GM18870 (cell line): ENCODE measurements at regions not wholly inside any gene's neighbourhood (a gene's known extent, or its start where the extent isn't known, plus 50 kb on each side); places are given as distances from the start of the nearest gene placed in this dataset.

Source experiments
- ATAC-seq: cut with Tn5 transposase; IDR thresholded peaks from one replicate; pipeline ENCODE4 v1.9.1; 2021; ENCODE audit warnings: moderate library complexity; ENCODE audit not compliant: unreplicated experiment

- ATAC-seq: no peak
These were observed 262.5 kb downstream of the PSAT1 start for GRCh38 chr9:78559449-78559885.

DNA sequence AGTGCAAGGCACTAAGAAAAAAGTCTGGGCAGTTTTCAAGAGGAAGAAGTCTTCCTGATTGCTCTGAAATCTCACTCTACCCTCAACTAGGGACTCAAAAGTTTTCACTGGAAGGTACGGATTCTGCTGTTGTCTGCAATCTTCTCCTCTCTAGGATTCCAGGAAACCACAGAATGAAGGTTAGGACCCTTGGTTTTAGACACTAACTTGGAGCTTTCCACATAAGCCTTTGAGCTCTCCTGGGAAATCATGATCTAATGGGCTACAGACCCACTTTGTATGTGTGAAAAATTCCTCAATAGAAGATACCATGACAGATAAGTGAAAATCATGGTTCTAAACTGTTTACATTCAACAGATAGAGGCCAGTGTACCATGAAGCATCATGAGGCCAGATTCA is 265.1 kb downstream of the PSAT1 start:
- ATAC-seq: no peak

DNA sequence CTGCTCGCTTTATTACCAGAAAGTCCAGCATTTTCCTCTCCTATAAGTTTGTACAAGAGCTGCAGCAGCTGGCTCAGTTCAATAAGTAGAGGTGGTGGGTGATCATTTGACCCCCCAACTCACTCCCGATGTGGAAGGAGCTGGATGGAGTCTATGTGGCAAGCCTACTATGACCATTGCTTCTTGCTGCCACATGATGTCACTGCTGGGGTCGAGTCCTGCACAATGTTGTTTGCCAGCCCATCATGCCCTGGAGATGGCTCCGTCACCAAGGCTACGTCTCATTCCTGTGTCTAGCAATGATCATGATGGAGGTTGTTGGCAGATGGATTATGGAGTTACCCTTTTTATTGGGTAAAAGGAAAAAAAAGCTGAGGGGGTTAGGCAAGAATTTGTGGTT is 266.3 kb downstream of the PSAT1 start:
- no peak for ATAC-seq

DNA sequence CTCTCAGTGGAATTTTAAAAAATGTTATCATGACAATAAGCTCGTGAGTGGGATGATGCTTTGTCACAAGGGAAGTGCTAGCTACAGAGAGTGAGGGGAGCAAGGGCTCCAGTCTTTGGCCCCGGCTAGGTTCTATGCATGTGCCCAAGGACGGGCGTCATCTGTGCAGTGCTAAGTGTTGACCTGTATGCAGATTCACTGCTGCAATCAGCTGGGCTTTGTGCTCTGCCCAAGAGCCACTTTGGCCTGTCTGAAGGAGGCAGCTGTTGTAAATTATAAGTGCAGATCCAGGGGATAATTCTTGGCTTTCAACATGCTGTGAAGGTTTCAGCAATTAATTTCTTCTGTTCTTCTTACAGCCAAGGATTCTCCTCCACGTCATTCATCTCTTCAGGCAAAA is 268.6 kb downstream of the PSAT1 start:
- ATAC-seq: no peak

- no peak for ATAC-seq
These were observed 269.6 kb downstream of the PSAT1 start for GRCh38 chr9:78566521-78566920.

DNA sequence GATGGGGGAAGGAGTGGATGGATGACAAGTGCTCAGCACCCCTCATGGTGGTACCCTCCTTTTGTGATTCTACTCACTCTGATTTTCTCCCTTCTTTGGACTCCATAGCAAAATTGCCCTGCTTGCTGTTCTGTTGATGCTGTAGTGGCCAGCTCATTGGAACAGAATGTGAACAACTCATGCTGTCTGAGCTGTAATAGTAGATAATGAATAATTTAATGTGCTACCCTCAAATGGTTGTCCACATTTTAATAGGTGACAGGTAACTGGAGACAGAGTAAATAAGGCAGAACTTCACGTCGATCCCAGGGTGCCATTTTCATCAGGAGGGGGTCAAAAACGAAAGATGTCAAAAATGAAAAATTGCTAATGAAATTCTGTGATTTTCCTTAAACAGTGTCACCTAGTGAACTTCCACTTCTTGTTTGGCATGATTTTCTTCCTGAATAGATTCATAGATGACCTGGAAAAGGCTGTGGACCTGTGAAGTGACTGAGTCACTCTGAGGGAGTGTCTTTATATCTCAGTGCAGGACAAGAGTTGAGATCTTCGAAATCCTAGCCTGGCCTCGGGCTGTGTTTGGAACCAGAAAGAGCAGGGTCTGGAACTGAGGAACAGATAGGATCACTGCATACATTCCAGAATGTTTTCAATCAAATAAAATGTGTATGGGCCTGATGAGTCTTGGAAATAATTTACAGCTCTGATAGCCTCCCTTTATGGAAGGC is 270.2 kb downstream of the PSAT1 start:
- ATAC-seq: no peak

- ATAC-seq: no peak
These were observed 270.8 kb downstream of the PSAT1 start for GRCh38 chr9:78567693-78568092.

- ATAC-seq: no peak
These were observed 271.8 kb downstream of the PSAT1 start for GRCh38 chr9:78568774-78569173.

DNA sequence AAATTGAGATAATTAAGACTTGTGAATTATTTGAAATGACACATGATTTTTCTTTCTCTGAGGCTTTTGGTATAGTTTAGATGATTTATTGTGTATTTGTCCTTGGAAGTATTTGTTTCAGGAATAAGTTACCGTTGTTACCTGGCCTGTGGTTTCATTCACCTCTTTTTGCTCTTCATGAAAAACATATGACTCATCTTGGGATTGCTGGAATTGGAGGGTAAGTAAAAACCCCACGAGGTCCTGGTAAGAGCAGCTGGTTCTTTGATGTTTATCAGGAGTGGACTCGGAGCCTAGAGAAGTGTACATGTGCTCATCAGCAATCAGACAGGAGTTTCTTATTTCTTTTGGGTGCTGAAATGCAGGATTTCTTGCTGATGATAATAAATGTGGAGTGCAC is 275.3 kb downstream of the PSAT1 start:
- ATAC-seq: no peak

DNA sequence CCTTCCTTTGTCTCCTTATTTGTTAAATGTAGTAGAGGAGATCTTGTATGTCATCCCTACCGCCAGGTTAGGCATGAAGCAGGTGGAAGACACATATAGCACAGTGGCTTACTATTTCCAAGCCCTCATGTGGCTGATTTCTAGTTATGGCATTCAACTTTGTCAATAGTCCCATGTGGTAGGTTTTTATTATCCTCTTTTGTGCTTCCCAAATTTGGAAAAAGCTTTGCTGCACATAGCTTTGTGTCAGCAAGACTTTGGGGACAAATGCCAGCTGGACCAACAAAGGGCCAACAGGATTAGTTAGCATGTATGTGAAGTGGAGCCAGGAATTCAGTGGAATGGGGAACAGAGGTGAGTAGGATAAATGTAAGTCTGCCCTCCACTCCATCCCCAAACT is 276.3 kb downstream of the PSAT1 start:
- no peak for ATAC-seq

- no peak for ATAC-seq
These were observed 276.7 kb downstream of the PSAT1 start for GRCh38 chr9:78573669-78574068.

- ATAC-seq: no peak
These were observed 277.6 kb downstream of the PSAT1 start for GRCh38 chr9:78574354-78575045.

- ATAC-seq: no peak
These were observed 278.2 kb downstream of the PSAT1 start for GRCh38 chr9:78575081-78575480.

- ATAC-seq: no peak
These were observed 278.8 kb downstream of the PSAT1 start for GRCh38 chr9:78575771-78576170.

GRCh38 chr9:78577156-78577906 is 280.4 kb downstream of the PSAT1 start:
- no peak for ATAC-seq

- ATAC-seq: no peak
These were observed 281.1 kb downstream of the PSAT1 start for GRCh38 chr9:78578072-78578471.

GRCh38 chr9:78582821-78583220 is 285.9 kb downstream of the PSAT1 start:
- no peak for ATAC-seq

GRCh38 chr9:78584589-78584988 is 287.7 kb downstream of the PSAT1 start:
- ATAC-seq: no peak

DNA sequence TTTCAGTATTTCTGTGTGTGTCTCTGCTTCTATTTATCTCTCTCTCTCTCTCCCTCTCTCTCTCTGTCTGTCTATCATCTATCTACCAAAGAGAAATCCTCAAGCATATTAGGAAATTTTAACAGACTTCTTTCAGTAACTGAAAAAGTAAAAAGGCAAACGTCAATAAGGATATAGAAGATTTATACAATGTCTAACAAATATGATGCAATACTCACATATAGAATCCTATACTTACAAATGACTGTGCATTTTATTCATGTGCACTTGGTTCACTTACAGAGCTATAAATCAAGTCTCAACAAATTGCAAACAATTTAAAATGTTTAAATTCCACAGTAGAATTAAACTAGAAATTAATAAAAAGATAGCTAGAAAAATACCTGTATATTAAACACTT is 289.0 kb downstream of the PSAT1 start:
- ATAC-seq: no peak

- ATAC-seq: no peak
These were observed 293.1 kb downstream of the PSAT1 start for GRCh38 chr9:78590068-78590467.

DNA sequence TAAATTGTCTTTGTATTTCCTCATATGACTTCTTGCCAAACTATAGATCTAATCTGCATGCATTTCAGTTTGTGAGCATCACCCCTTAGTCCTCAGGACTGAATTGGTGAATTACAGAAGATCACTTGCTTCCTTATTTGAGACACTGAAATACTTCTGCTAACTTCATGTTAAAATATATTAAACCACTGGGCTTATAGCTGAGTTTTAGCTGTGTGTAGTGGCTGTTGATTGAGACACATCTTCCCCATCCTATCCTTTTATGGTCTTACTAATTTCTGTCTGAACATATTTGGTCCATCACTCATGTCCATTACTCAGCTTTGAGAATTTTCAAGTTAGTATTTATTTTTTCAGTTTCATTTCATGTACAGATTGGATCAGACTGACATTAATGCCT is 295.9 kb downstream of the PSAT1 start:
- no peak for ATAC-seq
